Fibroblast of lung (primary cell): ENCODE measurements at regions not wholly inside any gene's neighbourhood (a gene's known extent, or its start where the extent isn't known, plus 50 kb on each side); places are given as distances from the start of the nearest gene placed in this dataset.

ENCODE experiments used
- CTCF ChIP-seq, 2 donors: IDR thresholded peaks in 1 of 2; conservative IDR thresholded peaks in 1 of 2; 1 replicate in 1 of 2; 2 replicates in 1 of 2; pipeline ENCODE4 v1.5.1; 2011 to 2012; ENCODE audit warnings: low read length in 2 of 2, control low read depth in 1 of 2, inconsistent platforms in 1 of 2, low read depth in 1 of 2, mild to moderate bottlenecking in 1 of 2
- EZH2 ChIP-seq: IDR thresholded peaks from 2 replicates; pipeline ENCODE4 v1.5.1; 2012; ENCODE audit warnings: low read length, control low read depth, mild to moderate bottlenecking; ENCODE audit errors: missing control alignments

- no peak for TF ChIP-seq CTCF (conservative IDR thresholded peaks at IDR 0.05 in 1 of 2, IDR thresholded peaks at IDR 0.05 in 1 of 2; ENCODE audit: low read depth in 1 of 2, low read length in 2 of 2)
- no peak for TF ChIP-seq EZH2
Observed at GRCh38 chr4:11111370-11111769, 317.3 kb downstream of the HS3ST1 start.
